IMR-90 (cell line): ENCODE measurements at regions not wholly inside any gene's neighbourhood (a gene's known extent, or its start where the extent isn't known, plus 50 kb on each side); places are given as distances from the start of the nearest gene placed in this dataset.

Experiments used
- CEBPB ChIP-seq: IDR thresholded peaks from 2 replicates; pipeline ENCODE4 v1.6.1; 2012; ENCODE audit warnings: low read depth, low read length, improper control_type of control experiment
- MXI1 ChIP-seq: IDR thresholded peaks from 2 replicates; pipeline ENCODE4 v1.6.1; 2012; ENCODE audit warnings: low read depth, mild to moderate bottlenecking, low read length, moderate library complexity, borderline replicate concordance
- NFE2L2 ChIP-seq: fragments of 150-350 bp; IDR thresholded peaks from 2 replicates; pipeline ENCODE4 v1.6.1; 2016; ENCODE audit warnings: low read depth, mild to moderate bottlenecking, low read length
- POLR2A ChIP-seq: IDR thresholded peaks from 2 replicates; pipeline ENCODE4 v1.6.1; 2012; ENCODE audit warnings: mild to moderate bottlenecking, low read depth, low read length
- RAD21 ChIP-seq: IDR thresholded peaks from 2 replicates; pipeline ENCODE4 v1.6.1; 2012; ENCODE audit warnings: low read length, improper control_type of control experiment
- RFX5 ChIP-seq: IDR thresholded peaks from 2 replicates; pipeline ENCODE4 v1.8.0; 2012; ENCODE audit warnings: low read depth, mild to moderate bottlenecking, low read length, moderate library complexity
- TF ChIP-seq, protein P1 (sequence below): conservative IDR thresholded peaks from 2 replicates; pipeline ENCODE4 v1.5.1; 2012; ENCODE audit warnings: mild to moderate bottlenecking, low read depth, low read length, improper control_type of control experiment
- TF ChIP-seq, protein P2 (sequence below): fragments of 150-350 bp; IDR thresholded peaks from 2 replicates; pipeline ENCODE4 v1.6.1; 2016; ENCODE audit warnings: low read depth, mild to moderate bottlenecking, low read length, moderate library complexity, borderline replicate concordance

DNA sequence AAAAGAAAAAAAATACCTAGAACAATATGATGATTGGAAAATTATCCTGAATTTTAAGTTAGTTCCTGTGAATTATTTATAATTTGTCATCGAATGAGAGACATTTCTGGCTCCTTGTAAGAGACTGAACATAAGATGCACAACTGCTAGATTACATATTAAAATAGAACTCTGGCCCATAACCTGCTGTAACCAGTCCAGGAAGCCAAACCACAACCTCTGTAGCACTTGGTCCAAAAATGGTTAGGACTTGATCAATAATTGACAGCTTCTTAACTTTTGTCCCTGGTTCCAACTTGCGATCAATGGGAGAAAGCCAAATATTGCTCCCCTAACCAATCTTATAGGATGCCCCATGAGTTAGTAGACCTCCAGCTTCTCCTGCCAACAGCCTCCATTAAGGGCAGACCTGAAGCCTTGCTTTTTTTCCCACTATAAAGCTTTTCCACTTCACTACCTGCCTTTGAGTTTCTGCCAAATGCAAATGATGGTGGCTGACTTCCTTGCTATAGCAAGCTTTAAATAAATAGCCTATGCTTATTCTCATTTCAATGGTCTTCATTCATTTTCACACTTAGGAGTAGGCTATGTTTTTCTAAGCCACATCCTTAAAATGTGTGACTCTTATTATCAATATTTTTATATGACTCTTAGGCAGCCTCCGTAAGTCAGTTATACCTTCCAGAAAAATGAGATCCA, 224.0 kb upstream of the ARHGEF26 start:
- TF ChIP-seq, protein P1, sequence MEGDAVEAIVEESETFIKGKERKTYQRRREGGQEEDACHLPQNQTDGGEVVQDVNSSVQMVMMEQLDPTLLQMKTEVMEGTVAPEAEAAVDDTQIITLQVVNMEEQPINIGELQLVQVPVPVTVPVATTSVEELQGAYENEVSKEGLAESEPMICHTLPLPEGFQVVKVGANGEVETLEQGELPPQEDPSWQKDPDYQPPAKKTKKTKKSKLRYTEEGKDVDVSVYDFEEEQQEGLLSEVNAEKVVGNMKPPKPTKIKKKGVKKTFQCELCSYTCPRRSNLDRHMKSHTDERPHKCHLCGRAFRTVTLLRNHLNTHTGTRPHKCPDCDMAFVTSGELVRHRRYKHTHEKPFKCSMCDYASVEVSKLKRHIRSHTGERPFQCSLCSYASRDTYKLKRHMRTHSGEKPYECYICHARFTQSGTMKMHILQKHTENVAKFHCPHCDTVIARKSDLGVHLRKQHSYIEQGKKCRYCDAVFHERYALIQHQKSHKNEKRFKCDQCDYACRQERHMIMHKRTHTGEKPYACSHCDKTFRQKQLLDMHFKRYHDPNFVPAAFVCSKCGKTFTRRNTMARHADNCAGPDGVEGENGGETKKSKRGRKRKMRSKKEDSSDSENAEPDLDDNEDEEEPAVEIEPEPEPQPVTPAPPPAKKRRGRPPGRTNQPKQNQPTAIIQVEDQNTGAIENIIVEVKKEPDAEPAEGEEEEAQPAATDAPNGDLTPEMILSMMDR, result no peak
- TF ChIP-seq RFX5, result no peak
- TF ChIP-seq CEBPB, result no peak
- TF ChIP-seq, protein P2, sequence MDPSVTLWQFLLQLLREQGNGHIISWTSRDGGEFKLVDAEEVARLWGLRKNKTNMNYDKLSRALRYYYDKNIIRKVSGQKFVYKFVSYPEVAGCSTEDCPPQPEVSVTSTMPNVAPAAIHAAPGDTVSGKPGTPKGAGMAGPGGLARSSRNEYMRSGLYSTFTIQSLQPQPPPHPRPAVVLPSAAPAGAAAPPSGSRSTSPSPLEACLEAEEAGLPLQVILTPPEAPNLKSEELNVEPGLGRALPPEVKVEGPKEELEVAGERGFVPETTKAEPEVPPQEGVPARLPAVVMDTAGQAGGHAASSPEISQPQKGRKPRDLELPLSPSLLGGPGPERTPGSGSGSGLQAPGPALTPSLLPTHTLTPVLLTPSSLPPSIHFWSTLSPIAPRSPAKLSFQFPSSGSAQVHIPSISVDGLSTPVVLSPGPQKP, result no peak
- TF ChIP-seq MXI1, result no peak
- TF ChIP-seq POLR2A, result no peak
- no peak for TF ChIP-seq NFE2L2
- TF ChIP-seq RAD21, result no peak
